NCI-H446 (cell line): ENCODE measurements at regions not wholly inside any gene's neighbourhood (a gene's known extent, or its start where the extent isn't known, plus 50 kb on each side); places are given as distances from the start of the nearest gene placed in this dataset.
"Not testable (repeated sequence)": the region's sequence is repeated elsewhere in the genome, so short reads cannot be mapped to it uniquely, and the experiment has no call there.

Experiments
- DNase-seq, 2 experiments: peaks; one replicate each; lab custom pipeline; 2025; lab: John Stamatoyannopoulos, UW

DNA sequence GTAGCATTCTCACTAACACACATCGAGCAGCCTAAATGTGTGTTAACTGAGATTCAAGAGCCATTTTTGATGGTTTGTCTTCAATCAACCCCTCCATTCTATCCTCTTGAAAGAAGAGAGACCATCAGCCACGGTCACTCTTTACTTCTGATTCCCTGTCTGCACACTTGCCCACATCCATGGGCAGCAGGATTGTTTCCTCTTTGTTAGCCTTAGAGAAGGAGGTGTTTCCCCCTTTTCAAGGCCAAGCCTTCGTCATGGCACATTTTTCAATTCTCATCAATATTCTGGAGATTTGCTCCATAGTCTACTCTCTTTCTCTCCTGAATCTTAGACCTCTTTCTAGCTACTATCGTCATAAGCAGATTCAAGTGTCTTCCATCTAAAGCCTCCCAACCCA, 522.4 kb upstream of the NAALADL2 start:
- no peak for DNase-seq

DNA sequence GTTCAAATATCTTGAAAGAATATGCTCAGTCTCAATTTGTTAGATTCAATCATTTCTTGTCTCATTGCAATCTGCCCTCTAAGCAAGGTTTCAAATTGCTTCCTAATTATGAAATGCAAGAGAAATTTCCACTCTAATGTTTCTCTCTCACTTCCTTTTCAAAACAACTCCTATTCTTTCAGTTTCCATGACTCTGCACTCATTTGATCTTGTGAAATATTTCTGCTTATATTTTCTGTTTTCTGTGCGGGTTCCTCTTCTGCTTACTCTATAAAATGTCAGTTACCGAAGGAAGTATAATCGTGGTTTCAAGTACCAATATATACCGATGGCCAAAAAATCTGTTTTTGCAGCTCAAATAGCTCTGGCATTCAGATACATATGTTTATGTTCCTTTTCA, 521.9 kb upstream of the NAALADL2 start:
- DNase-seq = no peak

DNA sequence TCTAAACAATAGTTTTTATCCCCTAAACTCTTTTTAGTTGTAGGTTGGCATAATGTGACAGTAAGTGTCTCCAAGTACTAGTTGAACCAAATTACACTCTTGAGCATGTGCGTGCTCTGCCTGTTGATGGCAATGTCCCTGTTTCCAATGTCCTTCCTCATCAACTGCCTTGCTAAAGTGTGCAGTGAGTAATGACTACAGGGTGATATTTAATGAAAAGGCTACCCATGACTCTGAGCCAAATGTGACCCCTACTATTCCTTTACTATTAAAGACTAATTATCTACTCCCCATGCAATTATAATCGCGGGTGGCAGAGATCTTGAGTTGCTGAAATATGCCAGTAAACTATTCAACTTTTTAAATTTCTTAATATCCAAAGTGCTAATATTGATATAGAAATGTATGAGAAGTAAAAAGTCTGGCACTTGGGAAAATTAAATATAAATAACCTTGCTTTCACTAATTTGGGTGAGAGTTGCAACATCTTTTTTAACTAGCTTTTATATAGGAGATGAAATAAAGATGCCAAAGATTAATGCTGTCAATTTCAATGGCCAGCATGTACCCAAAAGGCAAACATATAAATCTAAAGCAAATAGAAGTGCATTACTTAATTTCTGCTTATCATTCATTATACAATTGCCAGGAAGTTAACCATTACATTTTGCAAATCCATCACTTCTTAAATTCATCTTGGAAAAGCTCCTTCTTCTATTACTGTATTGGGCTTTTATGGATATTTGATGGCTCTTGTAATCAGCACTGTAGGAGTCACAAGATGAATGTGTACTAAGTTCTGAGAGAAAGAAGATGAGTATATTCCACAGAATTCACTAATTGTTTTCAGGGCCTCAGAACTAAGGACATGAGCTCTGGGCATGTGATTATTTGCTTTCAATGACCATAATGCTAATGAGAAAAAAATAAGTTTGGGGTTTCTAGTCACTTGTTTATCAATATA, 518.2 kb upstream of the NAALADL2 start:
- DNase-seq = no peak

DNA sequence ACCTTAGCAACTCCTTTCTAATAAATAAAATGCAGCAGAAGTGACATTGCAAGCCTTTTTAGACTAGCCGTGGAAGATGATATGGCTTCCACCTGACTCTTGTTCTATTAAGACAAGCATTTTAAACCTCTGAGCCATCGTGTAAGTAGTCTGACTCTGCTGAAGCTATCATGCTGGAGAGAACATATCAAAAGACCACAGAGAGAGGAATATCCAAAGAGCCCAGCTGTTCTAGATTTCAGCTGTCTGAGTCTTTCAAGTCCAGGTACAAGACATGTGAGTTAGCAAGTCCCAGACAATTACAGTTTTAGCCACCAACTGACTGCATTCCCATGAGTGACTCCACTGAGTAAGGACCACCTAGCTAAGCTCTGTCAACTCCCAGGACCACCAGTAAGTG, 517.0 kb upstream of the NAALADL2 start:
- DNase-seq = no peak

DNA sequence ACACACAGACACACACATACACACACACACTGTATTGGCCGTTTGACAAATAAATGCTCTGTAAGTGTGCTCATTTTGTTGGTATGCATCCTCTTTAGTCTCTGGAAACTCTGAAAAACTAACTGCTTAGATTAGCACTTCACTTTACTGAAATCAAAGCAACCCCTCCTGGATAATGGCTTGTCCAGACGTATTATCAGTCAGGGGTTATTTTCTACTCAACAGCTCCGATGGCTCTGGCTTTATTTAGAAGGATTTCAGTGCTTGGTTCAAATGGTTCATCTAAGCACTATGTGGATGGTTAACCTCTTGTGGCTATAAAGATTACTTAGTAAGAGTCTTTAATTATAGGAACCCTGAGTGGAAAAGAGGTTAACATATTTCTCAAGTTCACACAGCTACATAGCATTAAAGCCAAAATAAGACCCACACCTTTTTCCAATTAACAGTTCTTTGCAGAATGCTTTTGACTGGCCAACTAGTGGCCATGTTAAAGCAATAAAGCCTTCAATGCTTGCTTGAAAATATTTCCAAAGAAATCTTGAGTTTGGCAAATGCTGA, 516.1 kb upstream of the NAALADL2 start:
- DNase-seq = no peak

DNA sequence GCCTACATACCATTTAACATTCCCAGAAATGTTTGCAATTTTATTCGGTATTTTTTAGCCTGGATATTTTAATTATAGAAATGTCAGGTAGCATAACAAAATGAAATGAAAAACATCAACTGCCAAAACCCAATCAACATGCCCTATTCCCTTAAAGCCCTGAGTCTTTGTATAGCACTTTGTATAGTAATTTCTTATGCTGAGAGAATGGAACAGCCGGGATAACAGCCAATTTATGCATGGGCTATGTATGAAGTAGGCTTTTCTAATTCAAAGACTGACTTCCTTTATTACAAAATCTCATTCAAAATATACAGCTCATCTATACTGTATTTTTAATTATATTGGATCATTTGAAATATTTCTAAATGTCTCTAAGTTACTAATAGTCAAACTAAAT, 513.0 kb upstream of the NAALADL2 start:
- no peak for DNase-seq

DNA sequence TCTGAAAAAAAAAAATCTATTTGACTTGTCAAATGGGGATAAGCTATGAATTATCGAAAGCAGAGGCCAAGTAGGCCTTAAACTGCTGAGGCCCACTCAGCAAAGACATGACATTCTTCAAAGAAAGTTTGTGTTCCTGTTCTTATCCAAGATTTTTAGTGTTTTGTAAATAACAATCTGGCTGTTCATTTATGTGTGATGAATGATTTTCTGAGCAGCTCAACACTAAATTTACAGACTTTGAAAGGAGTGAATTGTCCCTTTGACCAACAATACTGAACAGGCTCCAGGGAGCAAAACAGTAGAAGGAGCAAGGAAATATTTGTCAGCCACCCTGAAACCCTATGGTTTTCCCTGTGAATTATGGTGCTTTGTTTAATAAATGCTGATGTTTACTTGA, 512.6 kb upstream of the NAALADL2 start:
- no peak for DNase-seq

DNA sequence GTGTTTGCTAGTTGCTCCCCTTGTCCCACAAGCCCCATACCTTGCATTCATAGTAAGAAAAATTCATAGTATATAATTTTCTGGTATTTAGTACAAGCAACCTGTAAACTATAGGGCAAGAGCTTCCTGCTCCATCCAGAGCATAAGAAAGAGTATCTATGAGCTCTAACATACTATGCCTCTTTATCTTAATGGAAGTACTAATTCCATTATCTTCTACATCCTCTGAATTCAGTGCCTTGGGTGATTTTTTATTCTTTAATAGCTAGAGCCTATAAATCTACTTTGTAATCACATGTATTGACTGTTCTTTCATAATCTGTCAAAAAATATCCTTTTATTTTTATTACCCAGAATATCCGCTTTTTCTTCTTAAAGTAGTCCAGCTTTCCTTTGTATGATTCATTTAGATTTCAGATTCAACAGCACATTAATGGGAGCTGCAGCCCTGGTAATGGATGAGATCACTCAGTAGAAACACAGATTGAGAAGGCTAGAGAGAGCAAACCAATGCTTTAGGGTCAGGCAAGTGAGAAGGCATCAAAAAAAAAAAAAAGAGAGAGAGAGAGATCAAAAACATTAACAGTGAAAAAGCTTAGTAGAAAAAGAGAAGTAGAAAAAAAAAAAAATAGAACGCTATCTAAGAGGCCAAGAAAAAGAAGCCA, 511.5 kb upstream of the NAALADL2 start:
- DNase-seq = no peak

DNA sequence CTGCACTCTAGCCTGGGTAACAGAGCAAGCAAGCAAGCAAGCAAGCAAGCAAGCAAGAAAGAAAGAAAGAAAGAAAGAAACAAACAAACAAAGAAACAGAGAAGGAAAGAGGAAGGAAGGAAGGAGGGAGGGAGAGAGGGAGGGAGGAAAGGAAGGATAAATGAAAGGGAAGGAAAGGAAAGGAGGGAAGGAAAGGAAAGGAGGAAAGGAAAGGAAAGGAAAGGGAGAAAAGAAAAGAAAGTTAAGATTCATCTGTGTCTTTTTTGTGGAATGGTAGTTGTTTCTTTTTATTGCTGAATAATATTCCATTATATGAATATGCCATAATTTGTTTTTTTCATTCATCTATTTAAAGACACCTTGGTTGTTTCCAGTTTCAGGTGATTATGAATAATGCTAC, 506.9 kb upstream of the NAALADL2 start:
- no peak for DNase-seq

DNA sequence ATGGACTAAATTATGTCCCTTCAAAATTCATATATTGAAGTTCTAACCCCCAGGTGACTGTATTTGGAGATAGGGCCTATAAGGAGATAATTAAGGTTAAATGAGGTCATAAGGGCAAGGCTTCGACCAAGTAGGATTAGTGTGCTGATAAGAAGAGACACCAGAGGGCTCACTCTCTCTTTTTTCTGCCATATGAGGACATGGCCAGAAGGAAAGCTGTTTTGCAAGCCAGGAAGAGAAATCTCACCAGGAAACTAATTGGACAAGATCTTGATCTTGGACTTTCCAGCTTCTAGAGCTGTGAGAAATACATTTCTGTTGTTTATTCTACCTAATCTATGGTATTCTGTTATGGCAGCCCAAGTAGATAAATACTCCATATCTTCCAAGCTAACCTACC, 503.6 kb upstream of the NAALADL2 start:
- peak in 1 of 2 experiments; percentile 40 for DNase-seq

DNA sequence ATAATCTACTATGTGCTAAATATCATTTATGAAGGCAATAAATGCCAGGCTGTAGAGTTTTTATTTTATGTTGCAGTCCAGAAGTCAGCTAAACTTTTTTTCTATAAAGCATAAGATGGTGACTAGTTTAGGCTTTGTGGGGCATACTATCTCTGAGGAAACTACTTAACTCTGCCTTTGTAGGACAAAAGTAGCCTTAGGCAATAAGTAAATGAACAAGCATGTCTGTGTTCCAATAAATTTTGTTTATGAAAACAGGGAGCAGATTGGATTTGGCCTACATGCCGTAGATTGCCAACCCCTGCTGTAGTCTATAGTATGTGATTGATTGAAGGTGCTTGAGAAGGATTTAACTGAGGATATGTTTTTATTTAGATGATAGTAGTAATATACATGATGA, 502.5 kb upstream of the NAALADL2 start:
- DNase-seq = no peak

DNA sequence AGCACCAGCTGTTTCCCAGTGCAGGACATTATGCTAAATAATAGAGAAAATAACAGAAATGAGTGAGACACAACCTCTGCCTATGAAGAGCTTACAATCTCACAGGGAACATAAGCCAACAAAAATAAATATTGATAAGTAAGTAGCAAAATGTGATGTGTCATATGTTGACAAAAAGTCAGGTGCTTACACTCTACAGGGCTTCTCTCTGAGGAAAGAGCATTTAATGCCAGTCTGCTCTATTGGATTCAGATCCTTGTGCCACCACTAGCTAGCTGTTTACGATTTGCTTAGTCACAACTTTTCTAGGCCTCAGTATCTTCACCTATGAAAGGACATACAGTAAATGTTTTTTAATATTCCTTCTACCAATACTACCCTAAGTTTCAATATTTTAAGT, 500.9 kb upstream of the NAALADL2 start:
- no peak for DNase-seq

DNA sequence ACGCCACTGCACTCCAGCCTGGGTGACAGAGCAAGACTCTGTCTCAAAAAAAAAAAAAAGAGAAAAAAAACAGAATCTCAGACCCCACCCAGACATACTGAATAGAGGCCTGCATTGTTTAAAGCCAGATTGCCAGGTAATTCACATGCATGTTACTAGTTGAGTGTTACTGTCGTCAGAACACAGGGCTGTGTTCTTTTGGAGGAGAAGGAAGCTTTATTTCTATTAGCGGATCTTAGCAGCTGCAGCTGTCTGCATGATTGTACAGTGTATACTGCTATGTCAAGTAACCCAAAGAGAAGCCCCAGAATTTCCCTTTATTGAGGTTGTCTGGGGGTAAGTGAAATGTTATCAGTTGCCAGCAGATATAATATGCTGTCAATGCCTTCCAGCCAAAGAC, 496.6 kb upstream of the NAALADL2 start:
- no peak for DNase-seq

DNA sequence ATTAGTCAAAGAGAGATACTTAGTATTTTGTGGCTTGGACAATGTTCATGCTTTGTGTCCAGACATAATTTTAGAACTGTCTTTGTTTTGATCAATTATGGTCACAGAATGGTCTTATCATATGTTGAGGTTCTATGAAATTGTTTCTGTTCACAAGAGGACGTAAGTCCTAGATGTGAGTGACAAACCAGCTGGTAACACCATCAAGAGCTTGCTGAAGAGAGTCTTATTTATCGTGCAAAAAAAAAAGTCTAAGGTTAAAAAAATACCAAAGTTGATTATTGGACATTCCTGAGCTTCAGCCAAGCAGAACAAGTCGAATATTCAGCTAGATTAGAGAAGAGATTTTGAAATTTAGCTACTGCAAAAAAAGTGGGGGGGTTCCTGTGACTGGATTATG, 495.9 kb upstream of the NAALADL2 start:
- no peak for DNase-seq

DNA sequence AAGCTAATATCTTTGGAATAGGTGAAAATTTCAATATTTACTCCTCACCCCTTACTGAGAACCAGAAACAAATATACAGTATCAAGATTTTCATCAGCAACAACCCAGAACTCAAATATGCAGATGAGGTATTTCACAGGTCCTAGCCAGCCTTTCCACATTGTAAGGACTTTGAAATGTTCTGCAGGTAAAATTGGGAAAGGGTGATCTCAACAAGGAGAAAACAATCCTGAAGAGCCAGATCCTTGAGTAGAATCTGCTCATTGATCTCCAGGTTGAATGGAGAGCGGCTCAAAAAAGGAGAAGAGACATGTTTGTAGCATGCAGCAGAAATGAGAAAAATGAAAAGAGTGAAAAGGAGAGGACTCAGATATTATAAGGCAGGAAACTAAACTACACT, 493.3 kb upstream of the NAALADL2 start:
- no peak for DNase-seq

DNA sequence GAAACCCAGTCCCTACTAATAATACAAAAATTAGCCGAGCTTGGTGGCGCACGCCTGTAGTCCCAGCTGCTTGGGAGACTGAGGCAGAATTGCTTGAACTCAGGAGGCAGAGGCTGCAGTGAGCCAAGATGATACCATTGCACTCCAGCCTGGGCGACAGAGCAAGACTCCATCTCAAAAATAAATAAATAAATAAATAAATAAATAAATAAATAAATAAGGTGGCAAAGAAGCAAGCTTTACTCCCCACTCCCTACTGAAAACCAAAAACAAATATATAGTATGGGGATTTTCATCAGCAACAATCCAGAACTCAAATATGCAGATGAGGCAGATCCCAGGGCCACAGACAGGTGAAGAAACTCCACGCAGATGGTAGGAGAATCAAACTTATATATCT, 492.2 kb upstream of the NAALADL2 start:
- not testable (repeated sequence) for DNase-seq

DNA sequence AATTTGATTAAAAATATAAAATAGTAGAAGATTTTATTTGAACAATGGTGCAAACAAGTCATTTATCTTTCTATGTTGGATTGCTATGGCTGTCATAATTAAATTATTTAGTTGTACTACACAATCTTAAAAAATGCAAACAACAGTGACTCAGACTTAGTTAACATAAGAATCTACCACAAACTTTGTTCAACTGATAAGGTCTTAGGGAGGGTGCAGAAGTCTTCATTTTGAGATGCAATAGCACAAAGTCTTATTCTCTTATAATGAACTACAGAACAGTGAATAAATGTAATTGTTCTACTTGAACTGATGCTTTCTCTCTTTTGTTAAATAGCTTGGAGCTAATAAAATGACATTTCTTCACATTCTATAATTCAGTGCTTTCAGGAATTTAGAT, 482.8 kb upstream of the NAALADL2 start:
- no peak for DNase-seq

DNA sequence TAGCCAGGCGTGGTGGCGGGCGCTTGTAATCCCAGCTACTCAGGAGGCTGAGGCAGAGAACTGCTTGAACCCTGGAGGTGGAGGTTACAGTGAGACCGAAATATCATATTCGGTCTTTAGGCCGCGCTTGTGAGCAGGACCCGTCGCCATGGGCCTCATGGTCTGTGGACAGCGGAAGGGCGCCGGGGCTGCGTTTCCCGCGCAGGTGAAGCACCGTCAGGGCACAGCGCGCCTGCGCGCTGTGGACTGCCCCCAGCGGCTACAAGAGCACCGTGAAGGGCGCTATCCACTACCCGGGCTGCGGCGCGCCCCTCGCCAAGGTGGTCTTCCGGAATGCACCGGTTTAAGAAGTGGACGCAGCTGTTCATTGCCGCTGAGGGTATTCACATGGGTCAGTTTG, 482.0 kb upstream of the NAALADL2 start:
- DNase-seq = no peak

DNA sequence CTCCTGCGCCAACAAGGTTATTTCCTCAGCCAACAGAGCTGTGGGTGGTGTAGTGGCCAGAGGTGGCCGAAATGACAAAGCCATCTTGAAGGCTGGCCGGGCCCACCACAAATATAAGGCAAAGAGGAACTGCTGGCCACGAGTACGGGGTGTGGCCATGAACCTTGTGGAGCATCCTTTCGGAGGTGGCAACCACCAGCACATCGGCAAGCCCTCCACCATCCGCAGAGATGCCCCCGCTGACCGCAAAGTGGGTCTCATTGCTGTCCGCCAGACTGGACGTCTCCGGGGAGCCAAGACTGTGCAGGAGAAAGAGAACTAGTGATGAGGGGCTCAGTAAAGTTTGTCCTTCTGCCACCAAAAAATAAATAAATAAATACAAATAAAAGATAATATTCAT, 481.4 kb upstream of the NAALADL2 start:
- DNase-seq = no peak

DNA sequence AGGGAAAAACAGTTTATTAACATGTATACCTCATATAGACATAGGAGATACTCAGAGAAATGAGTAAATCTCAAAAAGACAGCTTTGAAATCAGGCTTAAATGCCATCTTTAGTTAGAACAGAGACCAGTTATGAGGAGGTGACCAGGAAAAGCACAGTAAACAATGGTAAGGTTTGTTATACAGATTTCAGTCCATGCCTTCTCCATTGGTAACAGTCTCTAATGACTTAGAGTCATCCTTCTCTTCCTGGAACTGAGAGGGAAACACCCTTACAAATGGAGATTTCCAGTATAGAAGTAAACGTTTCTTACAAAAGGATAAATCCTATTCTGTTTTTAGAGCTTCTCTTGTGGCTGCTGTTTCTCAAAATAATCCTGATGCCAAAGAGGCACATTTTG, 476.3 kb upstream of the NAALADL2 start:
- DNase-seq = no peak

DNA sequence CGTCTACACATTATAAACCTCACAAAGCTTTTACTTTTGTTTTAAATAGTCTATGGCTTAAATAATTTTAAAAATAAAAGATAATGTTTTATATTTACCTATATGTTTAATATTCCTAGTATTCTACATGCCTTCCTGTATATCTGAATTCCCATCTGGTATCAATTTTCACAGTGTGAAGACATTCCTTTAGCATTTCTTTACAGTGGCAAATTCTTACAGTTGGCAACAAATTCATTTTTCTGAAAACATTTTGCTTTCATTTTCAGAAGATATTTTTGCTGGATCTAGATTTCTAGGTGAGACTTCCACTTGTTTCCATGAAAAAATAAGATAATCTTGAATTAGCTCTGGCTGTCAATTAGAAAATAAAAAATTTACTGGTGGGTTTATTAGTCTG, 471.4 kb upstream of the NAALADL2 start:
- no peak for DNase-seq

DNA sequence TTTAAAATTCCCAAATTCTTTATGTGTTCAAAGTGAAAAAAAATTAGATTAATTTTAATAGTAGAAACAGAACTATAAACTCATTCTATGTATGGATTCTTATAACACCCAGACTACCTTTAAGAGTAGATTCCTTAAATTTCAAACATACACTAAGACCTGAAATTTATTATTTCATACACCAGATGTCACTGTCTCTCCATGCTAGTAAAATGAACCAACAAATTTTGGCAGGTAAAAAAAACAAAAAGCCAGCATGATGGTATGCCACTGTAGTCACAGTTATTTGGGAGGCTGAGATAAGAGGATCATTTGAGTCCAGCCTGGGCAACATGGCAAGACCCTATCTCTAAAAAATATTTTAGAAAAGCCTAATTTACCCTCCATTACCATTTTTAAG, 461.3 kb upstream of the NAALADL2 start:
- DNase-seq = peak; percentile 12 to 73

DNA sequence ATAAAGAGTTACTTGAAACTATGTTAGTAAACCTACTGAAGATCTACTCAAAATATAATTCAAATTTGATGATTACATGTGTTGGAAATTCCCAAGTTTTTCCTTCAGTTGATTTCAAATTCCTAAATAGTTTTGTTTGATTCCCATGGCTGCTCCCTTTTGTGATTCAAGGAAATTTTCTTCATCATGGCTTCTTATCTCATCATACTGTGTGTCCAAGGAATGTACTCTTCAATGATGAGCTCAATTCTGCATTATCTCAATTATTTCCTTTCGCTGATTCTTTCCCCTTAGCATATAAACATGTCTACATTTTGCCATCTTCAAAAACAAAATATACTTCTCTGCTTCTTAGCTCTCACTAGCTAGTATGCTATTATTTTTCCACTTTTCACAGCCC, 460.4 kb upstream of the NAALADL2 start:
- DNase-seq = no peak
